DND-41 (cell line): ENCODE measurements at regions not wholly inside any gene's neighbourhood (a gene's known extent, or its start where the extent isn't known, plus 50 kb on each side); places are given as distances from the start of the nearest gene placed in this dataset.

Experiments used
- CTCF ChIP-seq: IDR thresholded peaks from 2 replicates; pipeline ENCODE4 v1.5.1; 2012; ENCODE audit warnings: borderline replicate concordance, low read length, moderate library complexity, mild to moderate bottlenecking; ENCODE audit not compliant: poor library complexity, severe bottlenecking; ENCODE audit errors: extremely low read depth
- EZH2 ChIP-seq: IDR thresholded peaks from 3 replicates; pipeline ENCODE4 v1.6.1; 2012; ENCODE audit warnings: borderline replicate concordance, low read depth, mild to moderate bottlenecking, moderate library complexity, low read length, inconsistent platforms; ENCODE audit not compliant: severe bottlenecking

DNA sequence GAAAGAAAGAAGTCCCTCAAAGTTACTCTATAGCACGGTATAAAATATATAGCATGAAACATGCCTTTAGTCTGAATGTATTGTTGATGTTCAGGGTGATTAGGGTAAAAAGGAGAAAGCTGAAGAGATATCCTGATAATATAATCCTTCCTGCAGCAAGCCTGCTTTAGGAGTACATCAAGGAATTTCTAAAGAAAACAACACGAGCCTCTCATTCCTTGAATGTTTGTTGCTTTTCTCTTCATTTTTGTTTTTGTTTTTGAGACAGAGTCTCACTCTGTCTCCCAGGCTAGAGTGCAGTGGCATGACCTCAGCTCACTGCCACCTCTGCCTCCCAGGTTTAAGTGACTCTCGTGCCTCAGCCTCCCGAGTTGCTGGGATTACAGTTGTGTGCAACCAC lies 79.1 kb downstream of the CD164 start:
- TF ChIP-seq CTCF = no peak
- no peak for TF ChIP-seq EZH2
